Upper lobe of left lung (tissue), 4 donors: ENCODE measurements at regions not wholly inside any gene's neighbourhood (a gene's known extent, or its start where the extent isn't known, plus 50 kb on each side); places are given as distances from the start of the nearest gene placed in this dataset.

Source experiments
- POLR2A ChIP-seq, 4 donors: fragments of 450-650 bp; IDR thresholded peaks; one replicate each; pipeline ENCODE4 v1.5.1; 2016 to 2017; ENCODE audit warnings: antibody characterized with exemption in 4 of 4, mild to moderate bottlenecking in 2 of 4
- POLR2AphosphoS5 ChIP-seq, 2 donors: sonication (generic); formaldehyde crosslinking; IDR thresholded peaks; one replicate each; pipeline ENCODE4 v1.5.1; 2017; ENCODE audit warnings: antibody characterized with exemption in 2 of 2
- TF ChIP-seq, protein P1 (sequence below), 6 experiments: fragments of 450-650 bp in 4 of 6; fragments of 200-600 bp in 2 of 6; sonication (generic) in 2 of 6; IDR thresholded peaks; one replicate each; pipeline ENCODE4 v1.5.1; 2016 to 2019; ENCODE audit warnings: antibody characterized with exemption in 6 of 6

DNA sequence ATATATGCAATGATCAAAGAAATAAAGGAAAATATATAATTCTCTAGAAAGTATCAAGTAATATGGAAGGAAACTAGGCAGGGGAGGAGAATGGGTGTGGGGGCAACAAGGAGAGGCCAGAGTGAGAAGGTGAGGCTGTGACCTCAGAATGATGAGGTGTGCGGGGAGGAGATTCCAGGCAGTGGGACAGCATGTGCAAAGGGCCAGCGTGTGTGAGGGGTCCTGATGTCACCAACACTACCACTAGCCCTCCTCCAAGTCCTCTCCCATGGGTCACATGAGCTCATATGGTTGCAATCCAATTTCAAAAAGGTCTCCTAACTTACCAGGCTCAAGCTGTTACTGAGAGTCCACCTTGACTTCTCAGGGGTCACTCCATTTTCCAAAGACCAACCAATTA, 463.9 kb downstream of the MN1 start:
- TF ChIP-seq, protein P1, sequence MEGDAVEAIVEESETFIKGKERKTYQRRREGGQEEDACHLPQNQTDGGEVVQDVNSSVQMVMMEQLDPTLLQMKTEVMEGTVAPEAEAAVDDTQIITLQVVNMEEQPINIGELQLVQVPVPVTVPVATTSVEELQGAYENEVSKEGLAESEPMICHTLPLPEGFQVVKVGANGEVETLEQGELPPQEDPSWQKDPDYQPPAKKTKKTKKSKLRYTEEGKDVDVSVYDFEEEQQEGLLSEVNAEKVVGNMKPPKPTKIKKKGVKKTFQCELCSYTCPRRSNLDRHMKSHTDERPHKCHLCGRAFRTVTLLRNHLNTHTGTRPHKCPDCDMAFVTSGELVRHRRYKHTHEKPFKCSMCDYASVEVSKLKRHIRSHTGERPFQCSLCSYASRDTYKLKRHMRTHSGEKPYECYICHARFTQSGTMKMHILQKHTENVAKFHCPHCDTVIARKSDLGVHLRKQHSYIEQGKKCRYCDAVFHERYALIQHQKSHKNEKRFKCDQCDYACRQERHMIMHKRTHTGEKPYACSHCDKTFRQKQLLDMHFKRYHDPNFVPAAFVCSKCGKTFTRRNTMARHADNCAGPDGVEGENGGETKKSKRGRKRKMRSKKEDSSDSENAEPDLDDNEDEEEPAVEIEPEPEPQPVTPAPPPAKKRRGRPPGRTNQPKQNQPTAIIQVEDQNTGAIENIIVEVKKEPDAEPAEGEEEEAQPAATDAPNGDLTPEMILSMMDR (IDR thresholded peaks at IDR 0.05): no peak
- TF ChIP-seq POLR2AphosphoS5 (IDR thresholded peaks at IDR 0.05): no peak
- TF ChIP-seq POLR2A (IDR thresholded peaks at IDR 0.05): no peak
